ENCODE measurements at regions not wholly inside any gene's neighbourhood (a gene's known extent, or its start where the extent isn't known, plus 50 kb on each side); places are given as distances from the start of the nearest gene placed in this dataset.

DNA sequence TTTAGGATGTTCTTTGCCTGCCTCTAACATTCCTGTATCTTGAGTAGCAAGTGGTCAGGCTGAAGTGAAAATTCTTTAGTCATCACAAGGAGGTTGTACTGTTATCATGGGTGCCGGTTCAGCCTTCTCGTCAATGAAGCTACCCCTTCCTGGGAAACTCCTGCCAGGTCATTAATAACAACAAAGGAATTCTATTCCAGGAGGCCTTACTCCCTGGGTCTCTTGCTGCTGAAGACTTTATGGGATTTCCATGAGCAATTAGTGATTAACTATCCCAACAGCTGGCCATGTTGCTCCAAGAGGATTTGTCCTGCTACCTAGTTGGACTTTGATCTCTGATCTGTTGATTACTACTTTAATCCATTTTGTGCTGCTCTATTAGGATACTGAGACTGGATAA, 62.7 kb upstream of the ELOVL5 start:
- no peak overlapping the region for H3K27ac ChIP-seq (ENCODE audit: control insufficient read depth, insufficient read depth)
- peaks cover 4% of the 10 kb centered on the region; the same call in 1 of the 2 replicates for H3K4me1 ChIP-seq (ENCODE audit: control insufficient read depth, insufficient read depth, low read length)
- no peak for TF ChIP-seq POLR2AphosphoS5 (IDR thresholded peaks at IDR 0.05; ENCODE audit: low read length)
- TF ChIP-seq CHD2 (IDR thresholded peaks at IDR 0.05; ENCODE audit: borderline replicate concordance, low read depth, low read length) = no peak
- no peak for TF ChIP-seq CEBPB (IDR thresholded peaks at IDR 0.05; ENCODE audit: borderline replicate concordance in 1 of 2, low read depth in 2 of 2, low read length in 2 of 2)
- TF ChIP-seq MEF2B (IDR thresholded peaks at IDR 0.05; ENCODE audit: partially characterized antibody, poor library complexity, severe bottlenecking) = no peak
- TF ChIP-seq CTCF (IDR thresholded peaks at IDR 0.05 in 2 of 3, conservative IDR thresholded peaks at IDR 0.05 in 1 of 3; ENCODE audit: control insufficient read depth in 2 of 3, extremely low read depth in 1 of 3, insufficient read depth in 1 of 3, low read depth in 3 of 3, low read length in 3 of 3) = no peak
- no peak for TF ChIP-seq DPF2 (IDR thresholded peaks at IDR 0.05)
- no peak for TF ChIP-seq PAX5 (IDR thresholded peaks at IDR 0.05; ENCODE audit: borderline replicate concordance, low read depth, low read length)
- TF ChIP-seq NFIC (IDR thresholded peaks at IDR 0.05; ENCODE audit: low read depth, low read length) = no peak
- no peak for TF ChIP-seq RB1 (IDR thresholded peaks at IDR 0.05; ENCODE audit: borderline replicate concordance)
- no peak for TF ChIP-seq RCOR1 (conservative IDR thresholded peaks at IDR 0.05; ENCODE audit: low read depth, low read length)
- no peak overlapping the region for H3K4me2 ChIP-seq (ENCODE audit: control insufficient read depth, insufficient read depth)
- H3K27me3 ChIP-seq (replicated peaks in 1 of 2; ENCODE audit: control insufficient read depth in 2 of 2, insufficient read depth in 2 of 2, low read length in 1 of 2) = no peaks in the 10 kb centered on the region
- ChIA-PET POLR2A (interaction anchor here (0.9 to 2.1 kb wide), 6 partner anchors 14 to 64 kb away, joined by 3 to 6 read pairs (median 4); no protein-coding TSS in a partner anchor), SMC1A (ENCODE audit: uncharacterized antibody, unreplicated experiment) (interaction anchor here (0.7 to 5.8 kb wide), 38 partner anchors 13 to 243 kb away, joined by 3 to 76 read pairs (median 5); no protein-coding TSS in a partner anchor), RAD21 (ENCODE audit: unreplicated experiment) (interaction anchor here (0.7 to 6.9 kb wide), 26 partner anchors 12 to 296 kb away, joined by 3 to 52 read pairs (median 4); no protein-coding TSS in a partner anchor), CTCF (interaction anchor here (0.6 to 7.2 kb wide), 44 partner anchors 8 to 311 kb away, joined by 3 to 105 read pairs (median 6); no protein-coding TSS in a partner anchor)
- H3K9me3 ChIP-seq (replicated peaks; ENCODE audit: control insufficient read depth, insufficient read depth, low read length) = no peaks in the 10 kb centered on the region
- H3K79me2 ChIP-seq (ENCODE audit: control insufficient read depth, insufficient read depth, low read length) = no peaks in the 10 kb centered on the region
- H3K4me3 ChIP-seq = no peak overlapping the region
- FAIRE-seq (no peak), DNase-seq (ENCODE audit: low read depth, low spot score) (no peak), ATAC-seq (no peak)
- no peak overlapping the region for H3K9ac ChIP-seq (ENCODE audit: control insufficient read depth, insufficient read depth, low read length)
- in situ Hi-C loops (cut with MboI) (loop anchor here (5.0 kb wide), 1 partner anchor 239 kb away; no protein-coding TSS in a partner anchor), intact Hi-C loops (cut with micrococcal nuclease; ENCODE audit: unreplicated experiment) (loop anchor here (2.0 to 5.0 kb wide), 2 partner anchors 53 to 129 kb away; no protein-coding TSS in a partner anchor)
- no TSS peak for BruUV-seq (replicated peaks)
- H3K36me3 ChIP-seq (ENCODE audit: control insufficient read depth in 2 of 2, insufficient read depth in 2 of 2, low read length in 1 of 2) = no peaks in the 10 kb centered on the region
- H4K20me1 ChIP-seq (ENCODE audit: control insufficient read depth, insufficient read depth) = no peaks in the 10 kb centered on the region
- no peak overlapping the region for H2AFZ ChIP-seq (ENCODE audit: control insufficient read depth, low read depth, low read length)
- WGBS (ENCODE audit: insufficient coverage, insufficient replicate concordance, low lambda C conversion rate, missing lambda C conversion rate) = 94% methylated on average over 2 of the region's 2 CpGs

Data from GM12878 (cell line).